Hepatocyte (in vitro differentiated cells): ENCODE measurements at regions not wholly inside any gene's neighbourhood (a gene's known extent, or its start where the extent isn't known, plus 50 kb on each side); places are given as distances from the start of the nearest gene placed in this dataset.
"Not testable (repeated sequence)": the region's sequence is repeated elsewhere in the genome, so short reads cannot be mapped to it uniquely, and the experiment has no call there.

Experiments used
- DNase-seq: peaks from one replicate; pipeline ENCODE4 v3.0.0-alpha.2; 2016; ENCODE audit warnings: low spot score
- H2AFZ ChIP-seq: fragments of 200-600 bp; sonication (generic); 2 replicates; pipeline ENCODE4 v1.6.0; 2016; ENCODE audit warnings: antibody characterized with exemption, mild to moderate bottlenecking
- H3K27ac ChIP-seq: fragments of 200-600 bp; sonication (generic); 2 replicates; pipeline ENCODE4 v1.5.1; 2016; ENCODE audit warnings: mild to moderate bottlenecking
- H3K27me3 ChIP-seq: fragments of 200-600 bp; sonication (generic); 2 replicates; pipeline ENCODE4 v1.6.1; 2016
- H3K36me3 ChIP-seq: fragments of 200-600 bp; sonication (generic); replicated peaks from 2 replicates; pipeline ENCODE4 v1.5.1; 2016; ENCODE audit warnings: low read depth; ENCODE audit not compliant: insufficient read depth
- H3K4me1 ChIP-seq: fragments of 200-600 bp; sonication (generic); 2 replicates; pipeline ENCODE4 v1.5.1; 2016; ENCODE audit warnings: mild to moderate bottlenecking, moderate library complexity; ENCODE audit not compliant: insufficient read depth
- H3K4me2 ChIP-seq: fragments of 200-600 bp; sonication (generic); 2 replicates; pipeline ENCODE4 v1.6.0; 2016
- H3K4me3 ChIP-seq: fragments of 200-600 bp; sonication (generic); 2 replicates; pipeline ENCODE4 v1.5.1; 2016; ENCODE audit warnings: mild to moderate bottlenecking
- H3K79me2 ChIP-seq: fragments of 200-600 bp; sonication (generic); 2 replicates; pipeline ENCODE4 v1.6.0; 2017; ENCODE audit warnings: mild to moderate bottlenecking
- H3K9me2 ChIP-seq: fragments of 200-600 bp; sonication (generic); replicated peaks from 2 replicates; pipeline ENCODE4 v1.6.0; 2017; ENCODE audit warnings: mild to moderate bottlenecking; ENCODE audit not compliant: insufficient read depth
- H3K9me3 ChIP-seq: fragments of 200-600 bp; sonication (generic); 2 replicates; pipeline ENCODE4 v1.5.1; 2016; ENCODE audit warnings: low read depth, mild to moderate bottlenecking
- H4K20me1 ChIP-seq: fragments of 200-600 bp; sonication (generic); 2 replicates; pipeline ENCODE4 v1.6.0; 2016; ENCODE audit warnings: mild to moderate bottlenecking; ENCODE audit not compliant: insufficient read depth, poor library complexity, severe bottlenecking
- EZH2 ChIP-seq: fragments of 200-600 bp; sonication (generic); IDR thresholded peaks from 2 replicates; pipeline ENCODE4 v1.6.1; 2016; ENCODE audit warnings: antibody characterized with exemption, mild to moderate bottlenecking, borderline replicate concordance
- EZH2phosphoT487 ChIP-seq: fragments of 200-600 bp; sonication (generic); IDR thresholded peaks from one replicate; pipeline ENCODE4 v1.6.1; 2018; ENCODE audit warnings: antibody characterized with exemption, mild to moderate bottlenecking, low read depth, moderate library complexity; ENCODE audit not compliant: unreplicated experiment, severe bottlenecking
- WGBS: methylation state at CpG from one replicate; pipeline ENCODE4 v1.1.6; 2016; ENCODE audit warnings: low lambda C conversion rate; ENCODE audit errors: missing lambda C conversion rate; 5-methylcytosine and 5-hydroxymethylcytosine counted together
- TF ChIP-seq, protein P1 (sequence below): fragments of 200-600 bp; sonication (generic); IDR thresholded peaks from 2 replicates; pipeline ENCODE4 v1.5.1; 2016; ENCODE audit warnings: antibody characterized with exemption, mild to moderate bottlenecking; ENCODE audit not compliant: poor library complexity

DNA sequence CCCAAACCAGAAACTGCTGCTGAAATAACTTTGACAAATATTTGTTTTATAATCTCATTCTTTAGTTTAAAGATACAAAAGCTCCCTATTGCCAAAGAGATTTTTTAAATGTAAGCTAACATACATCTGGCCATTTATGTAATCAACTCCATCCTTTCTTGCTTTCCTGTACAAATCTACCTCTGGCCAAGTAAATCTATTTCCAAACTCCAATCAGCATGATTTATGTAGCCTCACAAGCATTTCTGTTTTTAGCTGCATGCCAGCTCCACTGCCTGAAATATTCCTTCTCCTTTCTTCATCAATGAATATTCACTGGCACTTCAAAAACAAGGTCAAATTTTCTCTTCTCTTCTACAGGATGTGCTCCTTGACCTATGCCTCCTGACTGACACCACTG lies 80.0 kb downstream of the SHOX2 start:
- Histone ChIP-seq H3K9me2 (no peaks in the 10 kb centered on the region), H3K27ac (no peak overlapping the region), H4K20me1 (no peaks in the 10 kb centered on the region), H3K4me1 (no peaks in the 10 kb centered on the region), H3K36me3 (no peaks in the 10 kb centered on the region), H3K4me3 (no peak overlapping the region), H3K79me2 (no peaks in the 10 kb centered on the region), H3K4me2 (no peak overlapping the region), H2AFZ (no peak overlapping the region), H3K27me3 (no peaks in the 10 kb centered on the region), H3K9me3 (no peaks in the 10 kb centered on the region)
- no peak for DNase-seq
- TF ChIP-seq, protein P1, sequence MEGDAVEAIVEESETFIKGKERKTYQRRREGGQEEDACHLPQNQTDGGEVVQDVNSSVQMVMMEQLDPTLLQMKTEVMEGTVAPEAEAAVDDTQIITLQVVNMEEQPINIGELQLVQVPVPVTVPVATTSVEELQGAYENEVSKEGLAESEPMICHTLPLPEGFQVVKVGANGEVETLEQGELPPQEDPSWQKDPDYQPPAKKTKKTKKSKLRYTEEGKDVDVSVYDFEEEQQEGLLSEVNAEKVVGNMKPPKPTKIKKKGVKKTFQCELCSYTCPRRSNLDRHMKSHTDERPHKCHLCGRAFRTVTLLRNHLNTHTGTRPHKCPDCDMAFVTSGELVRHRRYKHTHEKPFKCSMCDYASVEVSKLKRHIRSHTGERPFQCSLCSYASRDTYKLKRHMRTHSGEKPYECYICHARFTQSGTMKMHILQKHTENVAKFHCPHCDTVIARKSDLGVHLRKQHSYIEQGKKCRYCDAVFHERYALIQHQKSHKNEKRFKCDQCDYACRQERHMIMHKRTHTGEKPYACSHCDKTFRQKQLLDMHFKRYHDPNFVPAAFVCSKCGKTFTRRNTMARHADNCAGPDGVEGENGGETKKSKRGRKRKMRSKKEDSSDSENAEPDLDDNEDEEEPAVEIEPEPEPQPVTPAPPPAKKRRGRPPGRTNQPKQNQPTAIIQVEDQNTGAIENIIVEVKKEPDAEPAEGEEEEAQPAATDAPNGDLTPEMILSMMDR, result no peak
- no peak for TF ChIP-seq EZH2
- no peak for TF ChIP-seq EZH2phosphoT487

- not testable (repeated sequence) for H3K9me2 ChIP-seq, H3K9me3 ChIP-seq, H3K36me3 ChIP-seq, H3K79me2 ChIP-seq, H3K27me3 ChIP-seq, H3K4me1 ChIP-seq, DNase-seq, H3K27ac ChIP-seq, H2AFZ ChIP-seq, H3K4me3 ChIP-seq, H3K4me2 ChIP-seq, H4K20me1 ChIP-seq
- WGBS, result 70% methylated on average over 12 of the region's 18 CpGs
Observed at GRCh38 chr3:158019897-158020296, 86.3 kb downstream of the SHOX2 start.

- Histone ChIP-seq H3K4me2 (no peak overlapping the region), H3K4me1 (no peaks in the 10 kb centered on the region), H3K9me2 (no peaks in the 10 kb centered on the region), H3K4me3 (no peak overlapping the region), H3K27me3 (no peaks in the 10 kb centered on the region), H3K27ac (no peak overlapping the region), H3K79me2 (no peaks in the 10 kb centered on the region), H4K20me1 (no peaks in the 10 kb centered on the region), H3K9me3 (no peaks in the 10 kb centered on the region), H3K36me3 (no peaks in the 10 kb centered on the region), H2AFZ (no peak overlapping the region)
- TF ChIP-seq EZH2phosphoT487, result no peak
- TF ChIP-seq, protein P1, result no peak
- no peak for TF ChIP-seq EZH2
- DNase-seq, result no peak
- WGBS, result 88% methylated on average over 1 of the region's 1 CpG
Observed at GRCh38 chr3:158018462-158018861, 87.8 kb downstream of the SHOX2 start.

GRCh38 chr3:158012901-158013300 lies 93.3 kb downstream of the SHOX2 start:
- Histone ChIP-seq H3K4me3 (no peak overlapping the region), H3K4me2 (no peak overlapping the region), H3K4me1 (no peaks in the 10 kb centered on the region), H2AFZ (no peak overlapping the region), H3K9me2 (no peaks in the 10 kb centered on the region), H3K9me3 (no peaks in the 10 kb centered on the region), H3K27ac (no peak overlapping the region), H3K36me3 (no peaks in the 10 kb centered on the region), H3K79me2 (no peaks in the 10 kb centered on the region), H4K20me1 (no peaks in the 10 kb centered on the region), H3K27me3 (no peaks in the 10 kb centered on the region)
- TF ChIP-seq EZH2phosphoT487 (no peak), EZH2 (no peak)
- TF ChIP-seq, protein P1, result no peak
- DNase-seq, result no peak
